NT2/D1 (cell line): ENCODE measurements at regions not wholly inside any gene's neighbourhood (a gene's known extent, or its start where the extent isn't known, plus 50 kb on each side); places are given as distances from the start of the nearest gene placed in this dataset.

ENCODE experiments used
- SUZ12 ChIP-seq: IDR thresholded peaks from 2 replicates; pipeline ENCODE4 v1.6.1; 2011; ENCODE audit not compliant: insufficient read length, insufficient read depth; ENCODE audit errors: extremely low read depth
- ZNF274 ChIP-seq: IDR thresholded peaks from 2 replicates; pipeline ENCODE4 v1.6.1; 2011; ENCODE audit warnings: mild to moderate bottlenecking, low read depth, low read length

DNA sequence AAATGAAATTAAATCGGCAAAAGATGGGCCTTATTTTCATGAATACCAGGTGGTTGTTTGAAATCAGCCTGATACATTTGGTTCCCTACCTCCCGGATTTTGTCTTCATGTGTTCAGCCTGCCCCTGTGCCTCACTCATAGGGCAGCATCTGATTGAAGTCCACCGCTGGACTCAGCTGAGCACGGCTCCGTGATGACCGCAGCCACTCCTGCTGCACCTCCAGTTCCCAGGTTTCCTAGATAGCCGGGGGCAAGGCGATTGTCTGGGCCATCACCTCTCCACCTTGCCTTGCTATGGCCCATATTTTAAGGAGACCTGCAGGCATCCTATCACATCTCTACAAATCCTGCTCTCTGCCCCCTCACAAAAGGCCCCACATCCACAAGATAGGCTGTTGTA, 563.8 kb downstream of the NUF2 start:
- TF ChIP-seq SUZ12 (no peak), ZNF274 (no peak)
